HG03097 (cell line): ENCODE measurements at regions not wholly inside any gene's neighbourhood (a gene's known extent, or its start where the extent isn't known, plus 50 kb on each side); places are given as distances from the start of the nearest gene placed in this dataset.

Source experiments
- ATAC-seq: cut with Tn5 transposase; IDR thresholded peaks from one replicate; pipeline ENCODE4 v1.9.1; 2021; ENCODE audit not compliant: unreplicated experiment, low FRiP score

DNA sequence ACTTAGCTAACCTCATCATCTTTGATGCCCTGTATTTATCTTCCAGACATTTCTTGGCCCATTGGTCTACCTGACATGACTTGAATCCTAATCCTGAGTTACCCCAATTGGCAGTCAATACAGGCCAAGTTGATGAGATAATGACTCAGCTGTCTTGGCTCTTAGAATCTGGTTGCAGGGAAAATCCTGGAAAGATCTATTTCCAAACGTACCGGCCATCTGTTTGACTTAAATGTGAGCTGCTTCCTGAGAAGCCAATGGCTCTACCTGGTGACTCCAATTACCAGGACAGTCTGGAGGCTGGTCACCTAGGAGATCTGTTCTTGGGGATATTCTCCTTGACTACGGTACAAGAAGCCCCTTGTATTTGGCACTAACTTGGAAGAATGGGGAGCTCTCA is 475.2 kb upstream of the BRINP1 start:
- ATAC-seq, result no peak

DNA sequence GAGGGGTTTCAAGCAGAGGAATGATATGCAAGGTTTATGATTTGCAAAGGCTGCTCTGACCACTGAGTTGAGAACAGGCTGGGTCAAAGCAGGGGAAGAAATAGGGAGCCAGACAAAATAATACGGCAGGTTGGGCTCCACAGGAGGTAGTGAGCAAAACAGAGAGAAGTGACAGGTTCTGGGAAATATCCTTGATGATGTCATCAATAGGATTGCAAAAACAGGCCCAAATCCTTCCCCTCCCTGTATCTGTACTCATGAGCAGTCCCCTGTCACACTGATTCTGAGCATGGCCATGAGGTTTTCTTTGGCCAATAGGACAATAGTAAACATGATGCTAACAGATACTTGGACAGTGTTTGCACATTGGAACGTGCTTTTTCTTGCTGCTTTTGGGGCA is 471.8 kb upstream of the BRINP1 start:
- ATAC-seq, result no peak

DNA sequence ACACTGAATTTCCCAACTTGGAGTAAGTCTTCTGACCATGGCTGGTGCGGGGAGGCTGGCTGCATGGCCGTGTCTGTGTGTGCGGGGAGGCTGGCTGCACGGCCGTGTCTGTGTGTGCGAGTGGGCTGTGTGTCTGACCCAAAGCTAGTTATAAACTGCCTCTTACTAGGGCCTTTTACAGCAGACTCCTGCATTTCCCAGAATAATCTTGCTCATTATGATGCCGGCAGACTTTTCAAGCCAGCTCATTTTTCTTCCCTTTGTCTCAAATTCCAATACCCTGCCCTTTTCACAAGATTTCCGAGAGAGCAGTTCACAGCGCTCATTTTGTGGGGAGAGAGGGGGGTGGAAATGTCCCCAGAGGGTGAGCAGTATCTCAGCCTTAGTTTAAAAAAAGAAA is 470.7 kb upstream of the BRINP1 start:
- ATAC-seq, result no peak

DNA sequence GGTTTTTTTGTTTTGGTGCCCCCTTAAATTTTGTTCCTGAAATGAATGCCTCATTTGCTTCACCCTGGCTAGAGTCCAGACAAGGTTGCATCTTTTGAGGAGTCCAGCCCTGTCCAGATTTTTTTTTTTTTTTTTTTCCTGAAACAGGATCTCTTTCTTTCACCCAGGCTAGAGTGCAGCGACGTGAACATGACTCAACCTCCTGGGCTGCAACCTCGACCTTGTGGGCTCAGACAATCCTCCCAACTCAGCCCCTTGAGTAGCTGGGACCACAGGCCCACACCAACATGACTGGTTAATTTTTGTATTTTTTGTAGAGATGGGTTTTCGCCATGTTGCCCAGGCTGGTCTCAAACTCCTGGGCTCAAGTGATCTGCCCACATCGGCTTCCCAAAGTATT is 469.0 kb upstream of the BRINP1 start:
- ATAC-seq, result no peak

DNA sequence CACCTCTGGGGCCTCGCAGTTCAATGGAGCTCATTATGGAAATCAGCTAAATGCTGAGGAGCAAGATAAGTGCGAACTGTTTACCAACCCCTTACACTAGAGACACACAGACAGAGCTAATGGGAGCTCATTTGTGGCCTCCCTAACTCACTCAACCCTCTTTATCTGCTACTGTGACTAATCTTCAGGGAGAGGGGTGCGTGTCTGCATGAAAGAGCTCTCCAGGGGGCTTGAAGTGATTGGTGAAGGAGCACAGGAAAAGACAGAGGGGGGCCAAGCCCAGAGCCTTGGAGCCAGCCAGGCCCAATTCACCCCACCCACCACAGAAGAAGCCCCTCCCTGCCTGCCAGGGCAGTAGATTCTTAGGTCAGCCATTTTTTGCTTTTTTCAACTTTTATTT is 466.8 kb upstream of the BRINP1 start:
- ATAC-seq, result no peak

DNA sequence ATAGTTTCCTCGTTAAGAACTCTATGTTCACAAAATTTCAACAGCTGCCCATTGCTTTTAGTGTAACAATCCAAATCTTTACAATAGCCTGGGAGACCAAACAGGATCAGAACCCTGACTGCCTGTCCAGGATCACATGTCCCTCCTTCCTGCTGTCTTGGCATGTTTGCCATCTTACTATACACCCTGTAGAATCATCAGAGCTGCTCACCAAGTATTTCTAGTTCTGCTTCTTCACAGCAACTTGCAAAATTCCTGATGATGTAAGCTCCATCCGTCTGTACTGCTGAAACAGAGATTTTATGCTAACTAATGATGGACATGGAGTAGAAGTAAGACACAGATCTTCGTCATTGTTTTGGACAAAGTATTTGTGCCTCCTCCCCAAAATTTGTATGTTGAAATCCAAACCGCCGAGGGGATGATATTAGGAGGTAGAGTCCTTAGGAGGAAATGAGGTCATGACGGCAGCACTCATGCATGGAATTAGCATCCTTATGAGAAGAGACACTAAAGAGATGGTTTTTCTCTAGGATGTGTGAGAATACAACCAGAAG is 464.9 kb upstream of the BRINP1 start:
- ATAC-seq, result no peak

DNA sequence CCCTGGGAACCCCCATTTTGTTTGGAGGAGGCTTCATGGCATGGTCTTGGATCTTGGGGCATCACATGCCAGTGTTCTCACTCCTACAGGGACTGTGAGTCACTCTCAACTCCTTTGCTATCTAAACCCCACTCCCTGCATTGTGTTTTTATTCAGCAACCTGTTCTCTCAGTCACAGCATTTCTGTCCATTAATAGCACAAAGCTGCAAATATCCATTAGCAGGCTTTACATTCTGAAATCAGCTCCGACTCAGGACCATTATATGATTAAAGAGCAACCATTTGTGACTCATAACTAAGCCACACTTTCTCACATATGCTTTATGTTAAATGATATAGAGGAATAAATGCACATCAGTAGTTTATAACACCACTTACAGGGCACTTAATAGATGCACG is 462.1 kb upstream of the BRINP1 start:
- no peak for ATAC-seq

DNA sequence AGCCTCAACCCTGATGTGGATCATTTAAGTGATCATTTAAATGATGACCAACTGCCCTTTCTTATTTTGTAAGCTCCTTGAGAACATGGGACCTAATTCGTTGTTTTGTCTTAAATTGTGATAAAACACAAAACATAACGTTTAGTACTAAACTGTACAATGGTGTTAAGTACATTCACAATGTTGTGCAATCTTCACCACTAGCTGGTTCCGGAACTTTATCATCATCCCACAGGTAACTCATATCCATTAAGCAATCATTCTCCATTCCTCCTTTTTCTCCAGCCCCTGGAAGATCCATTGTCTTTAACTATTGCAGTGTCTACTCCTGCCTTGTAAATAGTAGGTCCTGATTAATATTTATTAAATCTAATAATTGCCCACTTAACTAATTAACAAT is 460.5 kb upstream of the BRINP1 start:
- ATAC-seq, result no peak

DNA sequence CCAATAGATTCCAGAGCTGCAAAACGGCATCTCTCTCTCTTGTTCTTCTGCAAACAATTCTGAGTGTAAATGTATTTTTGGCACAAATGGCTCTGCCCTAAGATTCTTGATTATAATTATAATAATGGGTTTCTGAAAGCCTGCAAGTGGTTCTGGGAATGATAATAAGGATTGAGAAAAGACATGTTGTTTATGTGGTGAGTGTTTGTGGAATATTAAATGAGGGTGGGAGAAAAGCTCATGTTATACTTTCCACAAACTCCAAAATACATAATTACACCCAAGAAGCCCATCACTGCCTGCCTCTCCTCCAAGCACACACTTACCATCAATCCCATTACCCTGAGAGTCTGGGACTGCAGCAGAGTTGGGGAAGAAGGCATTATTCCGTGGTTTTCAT is 460.0 kb upstream of the BRINP1 start:
- ATAC-seq, result no peak

DNA sequence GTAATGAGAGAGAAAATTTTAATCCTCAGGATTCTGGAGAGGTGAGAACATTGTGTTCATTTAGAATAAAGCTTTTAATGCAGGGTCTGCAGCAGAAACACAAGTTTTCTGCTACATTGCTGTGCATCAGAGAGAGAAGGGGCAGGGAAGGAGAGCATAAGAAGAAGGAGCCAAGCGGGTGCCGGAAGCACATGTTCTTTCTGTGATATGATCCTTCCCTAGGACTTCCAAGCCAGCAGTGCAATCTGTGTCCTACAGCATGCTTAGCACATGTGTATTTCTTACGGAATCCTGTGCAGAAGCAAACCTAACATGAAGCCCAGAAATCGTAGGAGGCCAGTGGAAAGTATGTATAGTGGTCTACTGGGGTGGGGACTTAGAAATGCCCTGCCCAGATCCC is 458.3 kb upstream of the BRINP1 start:
- ATAC-seq, result no peak

DNA sequence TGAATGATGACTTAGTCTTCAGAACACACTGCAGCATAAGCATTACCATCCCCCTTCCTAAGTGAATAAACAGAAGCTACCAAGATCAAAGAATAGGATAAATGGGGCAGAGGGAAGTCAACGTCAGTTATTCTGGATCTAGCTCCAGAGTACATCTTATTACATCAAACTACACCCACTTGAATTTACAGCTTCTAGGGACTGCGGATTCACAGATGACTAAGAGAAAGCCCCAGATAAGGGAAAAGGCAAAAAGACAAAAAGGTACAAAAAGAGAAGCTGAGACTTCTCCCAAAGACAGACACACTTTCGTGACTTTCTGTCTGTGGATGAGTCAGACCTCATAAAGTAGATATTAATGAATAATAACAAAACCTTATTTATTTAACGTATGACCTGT is 457.9 kb upstream of the BRINP1 start:
- ATAC-seq, result no peak

DNA sequence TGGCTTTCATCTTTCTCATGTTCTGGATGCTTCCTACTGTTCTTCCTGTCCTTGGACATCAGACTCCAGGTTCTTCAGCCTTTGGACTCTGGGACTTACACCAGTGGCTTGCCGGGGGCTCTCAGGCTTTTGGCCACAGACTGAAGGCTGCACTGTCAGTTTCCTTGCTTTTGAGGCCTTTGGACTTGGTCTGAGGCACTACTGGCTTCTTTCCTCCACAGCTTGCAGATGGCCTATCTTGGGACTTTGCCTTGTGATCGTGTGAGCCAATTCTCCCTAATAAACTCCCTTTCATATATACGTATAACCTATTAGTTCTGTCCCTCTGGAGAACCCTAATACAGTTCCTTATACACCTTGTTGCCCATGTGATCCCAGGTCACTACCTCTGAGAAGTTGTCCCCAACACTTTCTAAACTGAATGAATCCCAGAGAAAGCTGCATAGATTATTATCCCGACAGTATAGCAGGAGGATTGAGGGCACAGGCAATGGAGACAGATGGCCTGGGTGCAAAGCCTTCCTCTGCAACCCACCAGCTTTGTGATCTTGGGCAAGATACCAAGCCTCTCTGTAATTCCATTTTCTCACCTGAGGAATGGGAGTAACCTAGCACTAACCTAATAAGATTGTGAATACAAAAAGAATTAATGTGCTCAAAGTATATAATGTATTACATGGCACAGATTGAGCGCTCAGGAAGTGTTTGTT is 449.6 kb upstream of the BRINP1 start:
- ATAC-seq, result no peak

DNA sequence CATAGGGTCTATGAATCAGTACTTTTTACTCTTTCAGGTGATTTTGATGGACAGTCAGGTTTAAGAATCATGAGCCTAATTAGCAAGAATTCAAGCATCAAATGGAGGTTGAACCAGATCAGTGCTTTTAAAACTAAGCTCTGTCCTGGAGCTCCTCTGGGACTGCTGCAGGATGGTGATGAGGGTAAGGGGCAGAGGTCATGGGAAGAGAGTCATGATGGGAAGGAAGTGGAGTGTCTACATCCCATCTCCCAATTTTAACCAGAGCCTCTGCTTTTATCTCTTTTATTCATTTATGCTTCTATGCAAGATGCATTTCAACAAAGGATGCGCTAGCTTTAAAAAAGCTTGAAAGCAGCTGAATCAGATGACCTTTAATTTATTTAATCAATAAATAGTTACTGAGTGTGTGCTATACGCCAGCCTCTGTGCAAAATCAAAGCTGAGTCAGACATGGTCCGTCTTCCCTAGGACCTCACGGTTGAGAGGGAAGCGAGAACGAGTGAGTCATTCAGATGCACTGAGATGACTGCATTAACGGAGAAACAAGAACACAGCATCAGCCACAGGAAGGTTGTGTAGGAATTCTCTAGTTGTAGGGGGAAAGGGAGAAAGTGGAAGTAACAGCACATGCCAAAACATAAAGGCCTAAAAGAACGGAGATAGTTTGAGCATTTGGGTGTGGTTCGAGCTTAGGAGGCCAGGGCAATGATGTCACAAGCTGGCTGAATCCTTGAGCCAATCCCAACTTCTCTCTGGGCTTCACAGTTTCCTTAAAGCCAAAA is 441.6 kb upstream of the BRINP1 start:
- ATAC-seq, result no peak

DNA sequence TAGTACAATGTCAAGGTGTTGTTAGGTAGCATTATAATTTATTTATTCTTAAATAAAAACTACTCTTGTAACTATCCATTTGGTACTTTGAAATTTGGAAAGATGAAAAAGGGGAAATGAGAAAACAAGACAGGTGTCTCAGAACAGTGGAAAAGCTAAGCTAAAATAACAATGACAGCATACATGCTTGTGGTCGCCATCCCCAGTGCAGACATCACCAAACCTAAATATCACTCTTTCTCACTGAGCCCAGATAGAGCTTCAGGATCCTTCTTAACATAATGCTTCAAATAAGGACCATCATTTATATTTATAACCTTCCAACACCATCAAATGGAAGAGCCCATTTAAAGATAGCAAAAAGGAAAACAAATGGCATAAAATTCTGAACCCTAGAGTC is 434.4 kb upstream of the BRINP1 start:
- ATAC-seq, result no peak

DNA sequence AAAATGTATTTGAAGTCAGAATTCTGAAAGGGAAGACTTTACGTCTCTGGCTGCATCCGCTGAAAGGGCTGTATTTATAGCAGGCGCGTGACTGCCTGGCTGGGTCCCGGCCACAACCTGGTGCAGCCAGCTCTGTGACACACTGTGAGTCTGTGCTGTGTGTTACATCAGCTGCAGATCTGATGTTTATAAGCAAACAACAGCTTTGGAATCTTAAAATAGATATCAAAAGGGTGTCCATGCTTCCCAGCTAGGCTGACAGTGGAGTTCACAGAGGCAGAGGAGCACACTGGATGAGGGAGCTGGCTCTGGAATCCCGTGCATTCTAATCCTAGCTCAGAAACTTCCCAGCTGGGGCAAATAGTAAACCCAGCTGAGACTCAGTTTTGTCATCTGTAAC is 433.4 kb upstream of the BRINP1 start:
- no peak for ATAC-seq

DNA sequence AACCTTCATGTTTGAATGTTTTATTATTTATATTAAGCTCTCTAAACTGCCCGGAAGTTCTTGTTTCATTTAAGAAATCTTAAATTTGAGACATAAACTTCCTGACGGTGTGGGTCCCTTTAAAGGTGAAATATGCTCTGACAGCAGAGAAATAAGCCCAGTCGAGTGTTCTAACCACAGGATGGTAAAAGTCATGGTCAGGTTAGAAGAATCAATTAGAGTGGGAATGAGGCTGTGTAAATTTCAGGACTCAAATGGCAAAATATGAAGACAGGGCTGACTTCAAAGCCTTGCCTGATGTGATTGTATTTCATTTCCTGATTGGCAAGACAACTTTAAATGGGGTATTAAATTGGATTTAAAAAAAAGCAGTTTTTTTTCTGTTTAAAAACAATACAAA is 432.9 kb upstream of the BRINP1 start:
- no peak for ATAC-seq

DNA sequence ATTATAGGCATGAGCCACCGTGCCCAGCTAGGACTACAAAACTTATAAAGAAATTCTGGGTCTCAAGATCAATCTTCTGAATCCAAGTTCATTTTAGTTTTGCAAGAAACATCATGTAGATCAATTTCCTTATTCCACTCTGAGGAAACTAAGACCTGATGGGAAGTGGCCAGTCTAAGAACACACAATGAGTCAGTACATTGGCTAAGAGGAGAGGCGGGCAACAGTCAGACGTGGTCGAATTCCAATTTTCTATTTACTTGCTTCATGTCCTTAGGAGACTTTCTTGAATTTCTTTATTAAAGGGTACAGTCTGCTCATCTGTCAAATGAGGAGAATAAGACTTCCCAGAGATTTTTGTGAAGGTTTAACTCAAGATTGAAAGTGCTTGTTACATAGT is 432.1 kb upstream of the BRINP1 start:
- no peak for ATAC-seq

DNA sequence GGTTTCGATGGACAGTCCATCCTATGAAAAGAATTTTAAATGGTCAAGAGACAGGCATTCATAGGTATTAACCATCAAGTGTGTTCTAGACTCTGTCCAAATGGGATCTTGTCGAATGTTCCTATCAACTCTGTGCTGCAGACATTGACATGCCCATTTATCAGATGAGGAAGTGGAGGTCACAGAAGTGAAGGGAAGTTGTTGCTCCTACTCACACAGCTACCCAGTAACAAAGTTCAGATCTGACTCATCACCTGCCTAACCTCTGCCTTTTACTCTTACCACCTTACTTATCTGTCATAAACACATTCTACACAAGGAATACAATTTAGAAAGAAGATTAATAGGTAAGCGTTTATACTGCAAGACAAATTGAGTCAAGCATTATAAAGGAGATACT is 426.2 kb upstream of the BRINP1 start:
- ATAC-seq, result no peak

DNA sequence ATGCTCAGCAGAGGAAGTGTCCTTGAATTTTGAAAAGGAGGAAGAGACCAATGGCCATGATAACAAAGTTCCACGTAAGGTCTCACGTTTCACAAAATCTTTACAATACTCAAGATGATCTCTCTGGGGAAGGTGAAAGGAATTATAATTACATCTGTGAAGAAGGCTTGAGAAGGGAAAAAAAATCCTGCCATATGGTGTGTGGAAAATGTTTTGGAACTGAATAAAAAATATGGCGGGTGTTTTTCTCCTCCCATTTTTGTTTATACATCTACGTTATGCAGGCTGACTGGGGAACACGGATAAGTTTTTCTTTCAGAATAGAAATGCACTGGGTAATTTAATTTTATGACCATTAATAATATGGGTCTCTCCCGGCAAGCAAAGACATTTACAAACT is 425.6 kb upstream of the BRINP1 start:
- no peak for ATAC-seq

DNA sequence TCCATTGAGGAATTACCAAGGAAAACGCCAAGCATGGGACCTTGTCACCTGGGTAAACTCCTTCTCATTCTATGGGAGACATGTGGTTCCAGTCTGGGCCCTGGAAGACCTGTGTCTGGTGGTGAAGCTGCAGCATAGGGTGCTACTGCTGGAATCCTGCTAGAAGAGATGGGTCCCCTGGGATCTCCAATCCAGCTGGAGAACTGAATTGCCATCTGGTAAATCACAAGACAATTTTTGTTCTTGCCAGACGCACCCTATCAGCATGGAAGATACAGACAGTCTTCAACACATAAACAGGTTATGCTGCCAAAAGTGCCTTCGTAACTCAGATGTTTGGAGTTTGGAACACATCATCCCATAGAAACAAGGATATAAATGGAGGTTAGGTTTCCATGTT is 424.0 kb upstream of the BRINP1 start:
- no peak for ATAC-seq

DNA sequence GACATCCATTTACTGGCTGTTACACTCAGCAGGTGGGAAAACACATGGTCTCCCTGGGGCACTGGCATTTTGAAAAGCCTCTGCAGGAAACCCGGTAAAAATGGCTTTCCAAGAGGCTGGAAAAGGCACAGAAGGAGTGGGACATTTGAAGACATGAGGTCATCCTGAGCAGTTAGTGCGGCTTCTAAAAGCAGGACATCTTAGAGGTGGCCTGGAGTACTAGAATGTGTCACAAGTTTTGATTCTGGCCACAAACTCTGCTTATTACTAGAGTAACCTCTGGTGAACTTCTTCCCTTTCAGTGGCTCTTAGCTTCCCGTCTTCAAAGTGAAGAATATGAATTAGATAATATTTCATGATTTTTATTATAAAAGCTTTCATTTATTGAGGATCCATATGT is 423.0 kb upstream of the BRINP1 start:
- no peak for ATAC-seq

DNA sequence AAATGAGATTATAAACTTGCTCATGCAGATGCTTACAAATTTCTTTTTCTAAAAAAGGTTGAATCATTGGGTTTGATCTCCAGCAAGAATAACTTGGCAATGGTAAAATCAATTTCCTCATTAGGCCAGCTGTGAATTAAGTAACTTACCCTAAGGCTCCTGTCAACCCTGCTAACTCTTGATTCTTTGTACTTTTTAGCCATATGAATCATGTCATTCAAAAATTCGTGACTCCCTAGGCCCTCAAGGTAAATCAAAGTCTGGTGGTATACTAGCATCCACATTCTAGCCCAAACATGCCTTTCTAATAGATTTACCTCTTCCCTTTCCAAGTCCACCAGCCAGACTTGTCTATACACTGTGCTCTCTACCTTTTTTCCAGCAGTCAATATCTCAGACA is 420.8 kb upstream of the BRINP1 start:
- no peak for ATAC-seq
